Epithelial cell of proximal tubule (primary cell): ENCODE measurements at regions not wholly inside any gene's neighbourhood (a gene's known extent, or its start where the extent isn't known, plus 50 kb on each side); places are given as distances from the start of the nearest gene placed in this dataset.

Source experiments
- DNase-seq: peaks from one replicate; pipeline ENCODE4 v3.0.0-alpha.2; 2011; ENCODE audit warnings: low read depth
- H3K4me3 ChIP-seq: 2 replicates; pipeline ENCODE4 v1.5.1; 2011; ENCODE audit warnings: low read depth, mild to moderate bottlenecking, low read length
- CTCF ChIP-seq: conservative IDR thresholded peaks from 2 replicates; pipeline ENCODE4 v1.5.1; 2012; ENCODE audit warnings: low read depth, mild to moderate bottlenecking, low read length

- no peak for DNase-seq
- no peak for TF ChIP-seq CTCF
- no peak overlapping the region for H3K4me3 ChIP-seq
These were observed 392.0 kb downstream of the ZSWIM6 start for GRCh38 chr5:61724102-61724501.

- no peak overlapping the region for H3K4me3 ChIP-seq
- TF ChIP-seq CTCF: no peak
- no peak for DNase-seq
These were observed 396.2 kb downstream of the ZSWIM6 start for GRCh38 chr5:61728287-61728686.

GRCh38 chr5:61730866-61731265 is 398.8 kb downstream of the ZSWIM6 start:
- no peak for DNase-seq
- H3K4me3 ChIP-seq: no peak overlapping the region
- no peak for TF ChIP-seq CTCF

- no peak for DNase-seq
- no peak overlapping the region for H3K4me3 ChIP-seq
- no peak for TF ChIP-seq CTCF
These were observed 399.3 kb downstream of the ZSWIM6 start for GRCh38 chr5:61731267-61731945.

GRCh38 chr5:61731946-61732314 is 399.9 kb downstream of the ZSWIM6 start:
- no peak for TF ChIP-seq CTCF
- no peak for DNase-seq
- no peak overlapping the region for H3K4me3 ChIP-seq

- no peak overlapping the region for H3K4me3 ChIP-seq
- TF ChIP-seq CTCF: no peak
- DNase-seq: no peak
These were observed 400.3 kb downstream of the ZSWIM6 start for GRCh38 chr5:61732369-61732768.

- DNase-seq: no peak
- no peak for TF ChIP-seq CTCF
- no peak overlapping the region for H3K4me3 ChIP-seq
These were observed 400.7 kb downstream of the ZSWIM6 start for GRCh38 chr5:61732796-61733195.
